ENCODE measurements at regions not wholly inside any gene's neighbourhood (a gene's known extent, or its start where the extent isn't known, plus 50 kb on each side); places are given as distances from the start of the nearest gene placed in this dataset.

DNA sequence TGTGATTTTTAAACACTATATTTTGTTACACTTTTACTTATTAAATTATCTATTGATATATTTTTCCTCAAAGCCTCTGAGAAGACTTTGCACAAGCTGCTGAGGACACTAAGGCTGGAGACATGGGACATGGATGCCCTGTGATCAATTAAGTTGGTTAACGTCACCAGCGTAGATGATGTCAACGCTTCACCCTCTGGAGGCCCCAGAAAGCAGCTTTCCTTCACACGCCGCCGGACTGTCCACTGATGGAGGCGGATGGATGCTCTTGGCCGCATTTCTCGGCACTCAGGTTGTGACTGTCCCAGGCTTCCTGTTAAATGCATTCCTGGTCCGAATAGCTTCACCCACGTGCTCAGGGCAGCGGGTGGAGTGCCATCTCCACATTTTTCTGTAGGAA is 247.5 kb downstream of the VAPA start:
- no peak for ATAC-seq
- intact Hi-C loops (cut with DNase I, micrococcal nuclease): no loop called here
- TF ChIP-seq, protein P1, sequence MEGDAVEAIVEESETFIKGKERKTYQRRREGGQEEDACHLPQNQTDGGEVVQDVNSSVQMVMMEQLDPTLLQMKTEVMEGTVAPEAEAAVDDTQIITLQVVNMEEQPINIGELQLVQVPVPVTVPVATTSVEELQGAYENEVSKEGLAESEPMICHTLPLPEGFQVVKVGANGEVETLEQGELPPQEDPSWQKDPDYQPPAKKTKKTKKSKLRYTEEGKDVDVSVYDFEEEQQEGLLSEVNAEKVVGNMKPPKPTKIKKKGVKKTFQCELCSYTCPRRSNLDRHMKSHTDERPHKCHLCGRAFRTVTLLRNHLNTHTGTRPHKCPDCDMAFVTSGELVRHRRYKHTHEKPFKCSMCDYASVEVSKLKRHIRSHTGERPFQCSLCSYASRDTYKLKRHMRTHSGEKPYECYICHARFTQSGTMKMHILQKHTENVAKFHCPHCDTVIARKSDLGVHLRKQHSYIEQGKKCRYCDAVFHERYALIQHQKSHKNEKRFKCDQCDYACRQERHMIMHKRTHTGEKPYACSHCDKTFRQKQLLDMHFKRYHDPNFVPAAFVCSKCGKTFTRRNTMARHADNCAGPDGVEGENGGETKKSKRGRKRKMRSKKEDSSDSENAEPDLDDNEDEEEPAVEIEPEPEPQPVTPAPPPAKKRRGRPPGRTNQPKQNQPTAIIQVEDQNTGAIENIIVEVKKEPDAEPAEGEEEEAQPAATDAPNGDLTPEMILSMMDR (IDR thresholded peaks at IDR 0.05): no peak
- DNase-seq: no peak
- Histone ChIP-seq H3K9me3 (no peaks in the 10 kb centered on the region), H3K36me3 (ENCODE audit: low read depth) (no peaks in the 10 kb centered on the region), H3K4me3 (no peak overlapping the region), H3K4me1 (ENCODE audit: low read depth) (no peaks in the 10 kb centered on the region)

DNA sequence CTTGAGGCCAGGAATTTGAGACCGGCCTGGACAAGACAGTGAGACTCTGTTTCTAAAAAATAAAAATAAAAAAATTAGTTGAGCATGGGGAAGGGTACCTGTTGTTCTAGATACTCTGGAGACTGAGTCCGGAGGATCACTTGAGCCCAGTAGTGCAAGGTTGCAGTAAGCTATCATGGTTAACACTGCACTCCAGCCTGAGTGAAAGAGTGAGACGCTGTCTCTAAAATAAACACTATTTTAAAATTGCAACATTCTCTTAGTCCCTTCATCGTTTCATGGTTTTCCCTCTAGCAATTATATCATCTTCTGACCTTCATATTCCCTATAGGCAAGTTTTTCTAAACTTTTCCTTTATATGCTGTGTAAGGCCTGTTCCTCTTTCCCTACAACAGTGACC is 248.5 kb downstream of the VAPA start:
- intact Hi-C loops (cut with DNase I, micrococcal nuclease): no loop called here
- no peak for DNase-seq
- H3K9me3 ChIP-seq: no peaks in the 10 kb centered on the region
- ATAC-seq: no peak
- H3K4me3 ChIP-seq: no peak overlapping the region
- H3K4me1 ChIP-seq (ENCODE audit: low read depth): no peaks in the 10 kb centered on the region
- TF ChIP-seq, protein P1 (IDR thresholded peaks at IDR 0.05): no peak
- H3K36me3 ChIP-seq (ENCODE audit: low read depth): no peaks in the 10 kb centered on the region

DNA sequence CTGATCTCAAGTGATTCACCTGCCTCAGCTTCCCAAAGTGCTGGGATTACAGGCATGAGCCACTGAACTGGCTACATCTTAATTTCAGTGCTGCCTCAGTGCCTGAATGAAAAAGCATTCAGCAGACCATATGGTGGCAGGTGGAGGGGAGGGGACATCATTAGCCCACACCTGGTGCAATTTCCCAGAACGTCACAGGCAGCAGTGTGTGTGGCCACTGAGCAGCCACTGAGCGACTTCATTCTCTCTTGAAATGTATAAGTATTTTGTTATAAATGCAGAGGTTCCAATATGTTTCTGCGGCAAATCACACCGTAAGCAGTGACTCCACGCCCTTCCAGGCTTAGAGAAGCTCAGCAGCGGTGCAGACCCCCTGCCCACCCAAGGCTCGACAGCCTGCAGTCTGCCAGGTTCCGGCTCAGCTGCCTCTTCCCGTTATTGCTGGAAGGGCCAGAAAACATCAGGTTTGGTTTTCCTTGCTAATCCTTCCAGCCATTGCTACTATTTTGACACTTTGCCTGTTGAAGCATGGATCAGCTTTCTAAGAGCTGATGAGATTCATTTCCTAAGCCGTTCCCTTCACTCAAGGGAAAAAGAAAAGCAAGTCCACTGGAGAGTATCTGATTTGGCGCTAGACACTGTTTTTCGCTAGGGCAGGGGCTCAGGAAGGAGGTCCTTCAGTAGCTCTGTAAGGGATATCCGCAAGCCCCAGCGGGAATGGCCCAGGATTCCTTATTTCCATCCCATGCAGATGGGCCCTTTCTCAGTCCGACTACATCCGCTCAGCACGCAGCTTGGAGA is 250.7 kb downstream of the VAPA start:
- ATAC-seq (no peak), DNase-seq (no peak)
- intact Hi-C loops (cut with DNase I, micrococcal nuclease): no loop called here
- no peaks in the 10 kb centered on the region for H3K4me1 ChIP-seq (ENCODE audit: low read depth)
- H3K36me3 ChIP-seq (ENCODE audit: low read depth): no peaks in the 10 kb centered on the region
- H3K9me3 ChIP-seq: no peaks in the 10 kb centered on the region
- TF ChIP-seq, protein P1 (IDR thresholded peaks at IDR 0.05): no peak
- no peak overlapping the region for H3K4me3 ChIP-seq

DNA sequence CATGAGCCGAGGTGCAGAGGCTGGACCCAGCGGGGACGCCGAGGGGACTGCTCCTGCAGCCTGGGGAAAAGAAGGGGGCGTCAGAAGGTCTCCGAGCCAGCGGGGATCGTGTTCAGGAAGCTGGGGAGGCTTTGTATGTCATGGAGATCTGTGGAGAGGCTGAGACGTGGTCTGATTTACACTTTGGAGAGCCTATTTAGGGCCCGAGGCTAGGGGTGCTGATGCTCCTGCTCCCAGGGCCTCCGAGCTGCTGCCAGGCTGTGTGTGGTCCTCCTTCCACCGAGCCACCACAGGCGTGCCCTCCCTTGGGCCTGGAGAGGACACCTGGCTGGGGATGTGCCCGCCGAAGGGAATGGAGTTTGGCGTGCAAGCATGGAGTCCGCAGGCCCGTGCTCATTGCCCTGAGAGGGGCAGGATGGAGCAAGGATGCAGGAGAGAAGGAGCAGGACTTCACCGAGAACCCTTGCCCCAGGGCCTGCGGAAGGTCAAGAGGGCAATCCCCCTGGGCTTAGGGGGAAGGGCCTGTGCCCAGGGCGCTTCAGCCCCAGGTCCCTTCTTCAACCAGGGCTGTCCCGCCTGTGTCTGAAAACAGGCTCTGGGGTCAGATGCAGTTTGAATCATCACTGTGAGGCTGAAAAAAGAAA is 252.5 kb downstream of the VAPA start:
- intact Hi-C loops (cut with DNase I, micrococcal nuclease): no loop called here
- H3K4me3 ChIP-seq: no peak overlapping the region
- no peak for ATAC-seq
- H3K9me3 ChIP-seq: no peaks in the 10 kb centered on the region
- TF ChIP-seq, protein P1 (IDR thresholded peaks at IDR 0.05): no peak
- H3K4me1 ChIP-seq (ENCODE audit: low read depth): no peaks in the 10 kb centered on the region
- DNase-seq: no peak
- H3K36me3 ChIP-seq (ENCODE audit: low read depth): no peaks in the 10 kb centered on the region

DNA sequence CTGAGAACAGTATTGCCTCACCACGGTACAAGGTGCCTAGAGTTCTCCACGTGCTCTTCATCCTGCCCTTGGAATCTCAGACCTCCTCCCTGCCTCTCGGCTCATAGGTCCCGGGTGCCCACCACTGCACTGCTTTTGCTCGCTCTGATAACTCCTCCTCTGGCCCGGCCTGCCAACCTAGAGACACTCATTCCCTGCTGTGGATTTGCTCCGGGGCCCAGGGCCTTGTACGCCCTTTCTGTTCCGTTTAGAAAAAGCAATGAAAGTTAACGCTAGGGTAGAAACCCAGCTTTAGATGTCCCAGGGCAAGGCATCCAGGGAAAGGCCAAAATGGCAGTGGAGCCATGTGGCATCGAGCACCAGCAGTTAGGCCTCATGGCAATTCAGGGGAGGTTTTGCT is 253.9 kb downstream of the VAPA start:
- ATAC-seq: no peak
- intact Hi-C loops (cut with DNase I, micrococcal nuclease): no loop called here
- no peak for DNase-seq
- no peak overlapping the region for H3K4me3 ChIP-seq
- TF ChIP-seq, protein P1 (IDR thresholded peaks at IDR 0.05): no peak
- no peaks in the 10 kb centered on the region for H3K9me3 ChIP-seq
- H3K4me1 ChIP-seq (ENCODE audit: low read depth): no peaks in the 10 kb centered on the region
- H3K36me3 ChIP-seq (ENCODE audit: low read depth): no peaks in the 10 kb centered on the region
